H1 (cell line): ENCODE measurements at regions not wholly inside any gene's neighbourhood (a gene's known extent, or its start where the extent isn't known, plus 50 kb on each side); places are given as distances from the start of the nearest gene placed in this dataset.

Source experiments
- CTCF ChIA-PET: fragments of 300-600 bp; sonication (Branson Sonifier 250); formaldehyde crosslinking; loops from one replicate; lab custom pipeline; 2021; ENCODE audit not compliant: partially characterized antibody; lab: Charles Lee
- POLR2A ChIA-PET: fragments of 300-600 bp; sonication (Branson Sonifier 250); formaldehyde crosslinking; loops from one replicate; lab custom pipeline; 2021; ENCODE audit warnings: inconsistent platforms; ENCODE audit not compliant: partially characterized antibody; lab: Charles Lee
- DNase-seq, 2 experiments: peaks; one replicate each; pipeline versions ENCODE4 v3.0.0 to v3.0.0-alpha.2; 2010 to 2022; ENCODE audit warnings: low spot score in 2 of 2, low read depth in 1 of 2, mixed read lengths in 1 of 2
- FAIRE-seq: peaks from 2 replicates; lab custom pipeline; 2011; peaks lifted over from hg19 to GRCh38; lab: Jason Lieb, UNC
- H2AFZ ChIP-seq: 2 replicates; pipeline ENCODE4 v1.8.1; 2012; ENCODE audit warnings: low read length, inconsistent platforms
- H2AK5ac ChIP-seq: 2 replicates; pipeline ENCODE4 v1.6.1; 2013; ENCODE audit warnings: low read depth, low read length
- H2BK120ac ChIP-seq: replicated peaks from 2 replicates; pipeline ENCODE3; 2013; ENCODE audit warnings: low read depth, low read length, inconsistent platforms
- H2BK12ac ChIP-seq: 2 replicates; pipeline ENCODE4 v1.6.1; 2013; ENCODE audit warnings: low read depth, low read length
- H2BK15ac ChIP-seq: 2 replicates; pipeline ENCODE4 v1.6.1; 2013; ENCODE audit warnings: low read length
- H2BK20ac ChIP-seq: 2 replicates; pipeline ENCODE4 v1.6.1; 2013; ENCODE audit warnings: low read length
- H2BK5ac ChIP-seq: 2 replicates; pipeline ENCODE4 v1.6.1; 2013; ENCODE audit warnings: low read depth, low read length
- H3K14ac ChIP-seq: 2 replicates; pipeline ENCODE4 v1.6.1; 2013; ENCODE audit warnings: inconsistent platforms; ENCODE audit not compliant: insufficient read length
- H3K18ac ChIP-seq: 2 replicates; pipeline ENCODE4 v1.6.1; 2013; ENCODE audit warnings: low read length; ENCODE audit errors: extremely low read depth
- H3K23ac ChIP-seq: 2 replicates; pipeline ENCODE4 v1.6.1; 2013; ENCODE audit warnings: inconsistent platforms; ENCODE audit not compliant: insufficient read length
- H3K23me2 ChIP-seq: 2 replicates; pipeline ENCODE4 v1.6.1; 2013; ENCODE audit warnings: low read depth, low read length
- H3K27ac ChIP-seq: 2 replicates; pipeline ENCODE4 v1.6.1; 2011; ENCODE audit warnings: low read depth, low read length, inconsistent platforms
- H3K27me3 ChIP-seq, 4 experiments: replicated peaks in 1 of 4; 1 replicate in 1 of 4; 2 replicates in 3 of 4; pipeline versions ENCODE4 v1.6.1 to v1.8.1; 2011 to 2013; ENCODE audit warnings: low read length in 3 of 4, mild to moderate bottlenecking in 3 of 4, inconsistent platforms in 2 of 4, mixed read lengths in 2 of 4, moderate library complexity in 1 of 4; ENCODE audit not compliant: control insufficient read depth in 3 of 4, insufficient read depth in 3 of 4; ENCODE audit errors: extremely low read depth in 1 of 4
- H3K36me3 ChIP-seq, 4 experiments: 2 replicates each; pipeline versions ENCODE4 v1.6.1 to v1.8.1; 2011 to 2013; ENCODE audit warnings: mild to moderate bottlenecking in 4 of 4, low read length in 3 of 4, moderate library complexity in 2 of 4, control low read depth in 1 of 4, inconsistent platforms in 1 of 4; ENCODE audit not compliant: insufficient read depth in 4 of 4, control insufficient read depth in 2 of 4
- H3K4ac ChIP-seq: replicated peaks from 2 replicates; pipeline ENCODE3; 2013; ENCODE audit warnings: low read length, low read depth, mixed read lengths, inconsistent platforms; ENCODE audit not compliant: insufficient read length
- H3K4me1 ChIP-seq, 4 experiments: replicated peaks in 1 of 4; 1 replicate in 1 of 4; 2 replicates in 3 of 4; pipeline versions ENCODE4 v1.6.1 to v1.8.1; 2011 to 2013; ENCODE audit warnings: low read length in 3 of 4, inconsistent platforms in 2 of 4, mixed read lengths in 1 of 4; ENCODE audit not compliant: insufficient read depth in 4 of 4, control insufficient read depth in 3 of 4
- H3K4me2 ChIP-seq, 2 experiments: 2 replicates each; pipeline versions ENCODE4 v1.6.1 to v1.8.1; 2011 to 2013; ENCODE audit warnings: low read depth in 2 of 2, low read length in 2 of 2, control low read depth in 1 of 2, inconsistent platforms in 1 of 2, mild to moderate bottlenecking in 1 of 2; ENCODE audit not compliant: insufficient read depth in 1 of 2
- H3K4me3 ChIP-seq, 4 experiments: fragments of 200-600, 300-600 bp in 1 of 4; sonication (generic), shearing (Covaris generic), sonication (Bioruptor Twin) in 1 of 4; 2 replicates each; pipeline versions ENCODE4 v1.5.1 to v1.8.1; 2011 to 2016; ENCODE audit warnings: low read length in 4 of 4, low read depth in 3 of 4, control low read depth in 2 of 4, inconsistent platforms in 2 of 4, mild to moderate bottlenecking in 2 of 4, mixed read lengths in 1 of 4, moderate library complexity in 1 of 4; ENCODE audit not compliant: insufficient read depth in 2 of 4; ENCODE audit errors: extremely low read depth in 1 of 4
- H3K56ac ChIP-seq: replicated peaks from 2 replicates; pipeline ENCODE3; 2013; ENCODE audit warnings: low read depth, mild to moderate bottlenecking, mixed read lengths, low read length, inconsistent platforms; ENCODE audit not compliant: insufficient read length
- H3K79me1 ChIP-seq: 2 replicates; pipeline ENCODE4 v1.6.1; 2013; ENCODE audit warnings: low read depth, low read length, control low read depth
- H3K79me2 ChIP-seq, 2 experiments: 2 replicates each; pipeline versions ENCODE4 v1.6.1 to v1.8.1; 2012 to 2013; ENCODE audit warnings: low read length in 2 of 2, mild to moderate bottlenecking in 2 of 2, inconsistent platforms in 1 of 2; ENCODE audit not compliant: insufficient read depth in 2 of 2, control insufficient read depth in 1 of 2
- H3K9ac ChIP-seq, 4 experiments: replicated peaks in 1 of 4; 1 replicate in 1 of 4; 2 replicates in 3 of 4; pipeline versions ENCODE4 v1.6.1 to v1.8.1; 2011 to 2013; ENCODE audit warnings: low read depth in 3 of 4, low read length in 3 of 4, control low read depth in 2 of 4, mild to moderate bottlenecking in 2 of 4, moderate library complexity in 2 of 4, inconsistent platforms in 1 of 4; ENCODE audit errors: extremely low read depth in 1 of 4
- H3K9me3 ChIP-seq, 2 experiments: 2 replicates each; pipeline versions ENCODE4 v1.6.1 to v1.8.1; 2012 to 2013; ENCODE audit warnings: mild to moderate bottlenecking in 2 of 2, moderate library complexity in 2 of 2, control low read depth in 1 of 2, inconsistent platforms in 1 of 2, low read depth in 1 of 2, low read length in 1 of 2, mixed read lengths in 1 of 2; ENCODE audit not compliant: insufficient read depth in 2 of 2
- H4K20me1 ChIP-seq, 2 experiments: replicated peaks in 1 of 2; 2 replicates each; pipeline versions ENCODE3 to v1.8.1; 2011 to 2013; ENCODE audit warnings: inconsistent platforms in 2 of 2, low read length in 2 of 2, mild to moderate bottlenecking in 1 of 2; ENCODE audit not compliant: insufficient read depth in 2 of 2, control insufficient read depth in 1 of 2
- H4K5ac ChIP-seq: 2 replicates; pipeline ENCODE4 v1.6.1; 2013; ENCODE audit warnings: low read length, low read depth, mixed read lengths, inconsistent platforms; ENCODE audit not compliant: insufficient read length
- H4K8ac ChIP-seq: 2 replicates; pipeline ENCODE4 v1.8.0; 2013; ENCODE audit warnings: mild to moderate bottlenecking, moderate library complexity, low read length, inconsistent platforms; ENCODE audit not compliant: insufficient read depth; ENCODE audit errors: extremely low read depth
- H4K91ac ChIP-seq: replicated peaks from 2 replicates; pipeline ENCODE3; 2013; ENCODE audit warnings: low read length, mixed read lengths, inconsistent platforms; ENCODE audit not compliant: insufficient read length
- PHF8 ChIP-seq: fragments of 200-600 bp; sonication (generic); conservative IDR thresholded peaks from 2 replicates; pipeline ENCODE4 v1.7.1; 2012; ENCODE audit warnings: low read depth, mild to moderate bottlenecking, inconsistent platforms, low read length, moderate library complexity
- WGBS, 2 experiments: shearing (Covaris generic) in 1 of 2; methylation state at CpG; one replicate each; pipeline versions ENCODE4 v1.1.6 to v1.1.7; 2013 to 2015; ENCODE audit warnings: low lambda C conversion rate in 2 of 2, mixed read lengths in 2 of 2, inconsistent platforms in 1 of 2, low coverage in 1 of 2, missing lambda C conversion rate in 1 of 2; ENCODE audit not compliant: insufficient replicate concordance in 2 of 2, insufficient coverage in 1 of 2, insufficient read length in 1 of 2; ENCODE audit errors: extremely low coverage in 1 of 2, missing lambda C conversion rate in 1 of 2; 5-methylcytosine and 5-hydroxymethylcytosine counted together

GRCh38 chr6:74277777-74278186 lies 581.8 kb downstream of the CD109 start:
- no peak overlapping the region for H2BK5ac ChIP-seq
- H3K9ac ChIP-seq: no peak overlapping the region
- no peaks in the 10 kb centered on the region for H3K79me1 ChIP-seq
- FAIRE-seq (no peak), DNase-seq (no peak)
- no peaks in the 10 kb centered on the region for H3K36me3 ChIP-seq
- no peak overlapping the region for H3K56ac ChIP-seq
- H2AK5ac ChIP-seq: no peak overlapping the region
- H3K18ac ChIP-seq: no peak overlapping the region
- ChIA-PET POLR2A (no interaction called here), CTCF (interaction anchor here (1.0 to 3.9 kb wide), 3 partner anchors 8 to 296 kb away, joined by 3 to 17 read pairs (median 4); no protein-coding TSS in a partner anchor)
- H3K14ac ChIP-seq: no peak overlapping the region
- no peak overlapping the region for H3K4me2 ChIP-seq
- no peaks in the 10 kb centered on the region for H3K79me2 ChIP-seq
- H3K23me2 ChIP-seq: no peaks in the 10 kb centered on the region
- H3K27ac ChIP-seq: no peak overlapping the region
- no peak overlapping the region for H3K23ac ChIP-seq
- no peaks in the 10 kb centered on the region for H4K20me1 ChIP-seq
- no peaks in the 10 kb centered on the region for H3K4me1 ChIP-seq
- H3K4me3 ChIP-seq: no peak overlapping the region
- H4K5ac ChIP-seq: no peak overlapping the region
- no peak overlapping the region for H4K91ac ChIP-seq
- H2BK120ac ChIP-seq: no peak overlapping the region
- no peak overlapping the region for H3K4ac ChIP-seq
- H4K8ac ChIP-seq: no peak overlapping the region
- no peaks in the 10 kb centered on the region for H3K27me3 ChIP-seq
- no peak overlapping the region for H2AFZ ChIP-seq
- WGBS, 2 experiments: 89% methylated on average over 6 of the region's 6 CpGs; no CpG with 5 or more reads in 1 of the 2 experiments
- H2BK12ac ChIP-seq: no peak overlapping the region
- H2BK15ac ChIP-seq: no peak overlapping the region
- no peak overlapping the region for H2BK20ac ChIP-seq
- H3K9me3 ChIP-seq: no peaks in the 10 kb centered on the region
- no peak for TF ChIP-seq PHF8
